CD14-positive monocyte (primary cell): ENCODE measurements at regions not wholly inside any gene's neighbourhood (a gene's known extent, or its start where the extent isn't known, plus 50 kb on each side); places are given as distances from the start of the nearest gene placed in this dataset.

Source experiments
- DNase-seq, 3 donors: peaks; one replicate each; pipeline ENCODE4 v3.0.0-alpha.2; 2011 to 2022
- H2AFZ ChIP-seq: 2 replicates; pipeline ENCODE4 v1.6.0; 2012; ENCODE audit warnings: mild to moderate bottlenecking, low read depth, low read length, inconsistent platforms; ENCODE audit not compliant: insufficient read depth, poor library complexity, severe bottlenecking
- H3K27ac ChIP-seq, 2 donors: 1 replicate in 1 of 2; 2 replicates in 1 of 2; pipeline ENCODE4 v1.5.1; 2012 to 2013; ENCODE audit warnings: low read length in 2 of 2, control low read depth in 1 of 2, inconsistent platforms in 1 of 2, low read depth in 1 of 2, mild to moderate bottlenecking in 1 of 2
- H3K27me3 ChIP-seq, 2 donors: one replicate each; pipeline versions ENCODE4 v1.6.0 to v1.6.1; 2011 to 2013; ENCODE audit warnings: low read length in 2 of 2; ENCODE audit not compliant: control insufficient read depth in 2 of 2, insufficient read depth in 2 of 2
- H3K36me3 ChIP-seq, 2 donors: replicated peaks in 1 of 2; 1 replicate in 1 of 2; 2 replicates in 1 of 2; pipeline versions ENCODE4 v1.5.1 to v1.6.1; 2012 to 2013; ENCODE audit warnings: low read length in 2 of 2, control low read depth in 1 of 2, inconsistent platforms in 1 of 2, mild to moderate bottlenecking in 1 of 2; ENCODE audit not compliant: insufficient read depth in 2 of 2, control insufficient read depth in 1 of 2
- H3K4me1 ChIP-seq, 2 donors: 1 replicate in 1 of 2; 2 replicates in 1 of 2; pipeline versions ENCODE4 v1.5.1 to v1.6.1; 2012 to 2013; ENCODE audit warnings: low read length in 2 of 2, control low read depth in 1 of 2, inconsistent platforms in 1 of 2, mild to moderate bottlenecking in 1 of 2, moderate library complexity in 1 of 2; ENCODE audit not compliant: insufficient read depth in 2 of 2, control insufficient read depth in 1 of 2
- H3K4me2 ChIP-seq: replicated peaks from 2 replicates; pipeline ENCODE3; 2012; ENCODE audit warnings: low read length, moderate library complexity, mild to moderate bottlenecking; ENCODE audit not compliant: poor library complexity, severe bottlenecking; ENCODE audit errors: extremely low read depth
- H3K4me3 ChIP-seq, 3 experiments: fragments of 200-600 bp in 1 of 3; sonication (generic) in 1 of 3; replicated peaks in 1 of 3; 1 replicate in 2 of 3; 2 replicates in 1 of 3; pipeline ENCODE4 v1.5.1; 2011 to 2013; ENCODE audit warnings: low read length in 3 of 3, mild to moderate bottlenecking in 3 of 3, control low read depth in 2 of 3, low read depth in 2 of 3, inconsistent platforms in 1 of 3, moderate library complexity in 1 of 3
- H3K79me2 ChIP-seq: 2 replicates; pipeline ENCODE4 v1.6.0; 2012; ENCODE audit warnings: mild to moderate bottlenecking, control low read depth, inconsistent platforms, low read length, moderate library complexity; ENCODE audit not compliant: insufficient read depth
- H3K9ac ChIP-seq: 2 replicates; pipeline ENCODE4 v1.6.0; 2017; ENCODE audit warnings: low read length, mild to moderate bottlenecking; ENCODE audit not compliant: insufficient read depth, poor library complexity, severe bottlenecking
- H3K9me3 ChIP-seq, 2 donors: replicated peaks in 1 of 2; 1 replicate in 1 of 2; 2 replicates in 1 of 2; pipeline versions ENCODE4 v1.5.1 to v1.6.1; 2012 to 2013; ENCODE audit warnings: low read length in 2 of 2, control low read depth in 1 of 2; ENCODE audit not compliant: control insufficient read depth in 1 of 2, insufficient read depth in 1 of 2
- H4K20me1 ChIP-seq: 2 replicates; pipeline ENCODE4 v1.6.0; 2012; ENCODE audit warnings: mild to moderate bottlenecking, low read length, control low read depth, moderate library complexity; ENCODE audit not compliant: insufficient read depth
- H3K27ac Mint-ChIP-seq, 7 donors: one replicate each; pipeline ENCODE4 v1.8.0; 2020; ENCODE audit warnings: mild to moderate bottlenecking in 7 of 7, mixed read lengths in 7 of 7, moderate library complexity in 6 of 7, inconsistent platforms in 2 of 7
- H3K27me3 Mint-ChIP-seq, 3 donors: one replicate each; pipeline ENCODE4 v1.8.0; 2021 to 2022; ENCODE audit warnings: low read depth in 3 of 3, mild to moderate bottlenecking in 3 of 3, mixed read lengths in 3 of 3, moderate library complexity in 3 of 3, inconsistent platforms in 1 of 3
- H3K36me3 Mint-ChIP-seq, 2 donors: one replicate each; pipeline ENCODE4 v1.8.0; 2020; ENCODE audit warnings: mixed read lengths in 2 of 2, inconsistent platforms in 1 of 2, mild to moderate bottlenecking in 1 of 2
- H3K4me1 Mint-ChIP-seq: one replicate; pipeline ENCODE4 v1.8.0; 2020; ENCODE audit warnings: mild to moderate bottlenecking, mixed read lengths
- H3K4me3 Mint-ChIP-seq, 2 donors: one replicate each; pipeline ENCODE4 v1.8.0; 2020; ENCODE audit warnings: mild to moderate bottlenecking in 2 of 2, mixed read lengths in 2 of 2, moderate library complexity in 1 of 2
- H3K9me3 Mint-ChIP-seq, 7 donors: one replicate each; pipeline ENCODE4 v1.8.0; 2020 to 2022; ENCODE audit warnings: mixed read lengths in 7 of 7, mild to moderate bottlenecking in 6 of 7, moderate library complexity in 6 of 7, inconsistent platforms in 2 of 7
- CTCF ChIP-seq: fragments of 200-600 bp; IDR thresholded peaks from one replicate; pipeline ENCODE4 v1.8.0; 2022; ENCODE audit warnings: antibody characterized with exemption, mild to moderate bottlenecking
- WGBS: methylation state at CpG from one replicate; pipeline ENCODE4 v1.1.5; 2013; ENCODE audit warnings: missing lambda C conversion rate; ENCODE audit not compliant: insufficient coverage; 5-methylcytosine and 5-hydroxymethylcytosine counted together
- intact Hi-C, 2 donors: fragments of 100-400 bp; cut with micrococcal nuclease; formaldehyde crosslinking; loops; one replicate each; pipeline versions ENCODE4 v1.15.0 to v1.15.1; 2023

- Histone ChIP-seq H3K27ac (no peak overlapping the region), H2AFZ (no peak overlapping the region), H4K20me1 (no peaks in the 10 kb centered on the region), H3K27me3 (no peaks in the 10 kb centered on the region), H3K4me3 (no peak overlapping the region), H3K4me2 (no peak overlapping the region), H3K9me3 (peaks cover 0 to 2% of the 10 kb centered on the region in 2 donors), H3K36me3 (no peaks in the 10 kb centered on the region), H3K9ac (no peak overlapping the region), H3K4me1 (peaks cover 19 to 21% of the 10 kb centered on the region in 2 donors), H3K79me2 (no peaks in the 10 kb centered on the region)
- DNase-seq, result no peak
- TF ChIP-seq CTCF, result no peak
- peaks cover 18% of the 10 kb centered on the region for H3K4me1 Mint-ChIP-seq
- WGBS, result no CpG with 5 or more reads among the region's 1 CpG
- intact Hi-C loops, result no loop called here
- H3K36me3 Mint-ChIP-seq, result no peaks in the 10 kb centered on the region
- H3K9me3 Mint-ChIP-seq, result peaks cover 1 to 13% (median 8%) of the 10 kb centered on the region in 7 donors
- H3K4me3 Mint-ChIP-seq, result no peak overlapping the region
- H3K27me3 Mint-ChIP-seq, result peaks cover 0 to 2% (median 2%) of the 10 kb centered on the region in 3 donors
- no peak overlapping the region for H3K27ac Mint-ChIP-seq
These were observed 55.9 kb upstream of the PIP4K2A start for GRCh38 chr10:22770270-22770669.

- Histone ChIP-seq H3K79me2 (no peaks in the 10 kb centered on the region), H3K27me3 (no peaks in the 10 kb centered on the region), H3K9me3 (peaks cover 0 to 2% of the 10 kb centered on the region in 2 donors), H3K4me3 (no peak overlapping the region), H4K20me1 (no peaks in the 10 kb centered on the region), H2AFZ (no peak overlapping the region), H3K27ac (no peak overlapping the region), H3K36me3 (no peaks in the 10 kb centered on the region), H3K4me1 (peaks cover 29 to 30% of the 10 kb centered on the region in 2 donors), H3K4me2 (no peak overlapping the region), H3K9ac (no peak overlapping the region)
- no peak overlapping the region for H3K4me3 Mint-ChIP-seq
- intact Hi-C loops, result no loop called here
- peaks cover 0 to 2% (median 2%) of the 10 kb centered on the region in 3 donors for H3K27me3 Mint-ChIP-seq
- no peak for TF ChIP-seq CTCF
- no peak overlapping the region for H3K27ac Mint-ChIP-seq
- H3K4me1 Mint-ChIP-seq, result peaks cover 28% of the 10 kb centered on the region
- no peaks in the 10 kb centered on the region for H3K36me3 Mint-ChIP-seq
- peaks cover 1 to 13% (median 8%) of the 10 kb centered on the region in 7 donors for H3K9me3 Mint-ChIP-seq
- no CpG with 5 or more reads among the region's 2 CpGs for WGBS
- DNase-seq, result no peak
These were observed 53.5 kb upstream of the PIP4K2A start for GRCh38 chr10:22767859-22768258.
